ENCODE measurements at regions not wholly inside any gene's neighbourhood (a gene's known extent, or its start where the extent isn't known, plus 50 kb on each side); places are given as distances from the start of the nearest gene placed in this dataset.

DNA sequence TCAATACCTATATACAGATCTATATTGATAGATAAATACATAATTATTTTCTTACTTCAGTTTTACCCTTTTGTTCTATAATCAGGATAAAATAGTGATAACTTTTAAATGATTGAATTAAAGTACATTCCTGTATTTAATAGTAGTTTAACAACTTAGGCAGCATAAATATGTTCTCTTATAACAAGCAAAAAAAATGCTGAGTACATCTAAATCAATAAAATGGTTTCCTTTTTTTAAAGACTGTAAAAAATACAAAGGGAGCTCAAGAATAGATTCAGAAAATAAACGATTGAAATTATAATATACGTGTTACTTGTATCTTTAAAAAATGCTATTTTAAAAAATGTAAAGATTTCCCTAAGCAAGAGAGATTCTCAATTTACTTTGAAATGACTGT is 393.7 kb upstream of the TMEM132C start:
- TF ChIP-seq, protein P1, sequence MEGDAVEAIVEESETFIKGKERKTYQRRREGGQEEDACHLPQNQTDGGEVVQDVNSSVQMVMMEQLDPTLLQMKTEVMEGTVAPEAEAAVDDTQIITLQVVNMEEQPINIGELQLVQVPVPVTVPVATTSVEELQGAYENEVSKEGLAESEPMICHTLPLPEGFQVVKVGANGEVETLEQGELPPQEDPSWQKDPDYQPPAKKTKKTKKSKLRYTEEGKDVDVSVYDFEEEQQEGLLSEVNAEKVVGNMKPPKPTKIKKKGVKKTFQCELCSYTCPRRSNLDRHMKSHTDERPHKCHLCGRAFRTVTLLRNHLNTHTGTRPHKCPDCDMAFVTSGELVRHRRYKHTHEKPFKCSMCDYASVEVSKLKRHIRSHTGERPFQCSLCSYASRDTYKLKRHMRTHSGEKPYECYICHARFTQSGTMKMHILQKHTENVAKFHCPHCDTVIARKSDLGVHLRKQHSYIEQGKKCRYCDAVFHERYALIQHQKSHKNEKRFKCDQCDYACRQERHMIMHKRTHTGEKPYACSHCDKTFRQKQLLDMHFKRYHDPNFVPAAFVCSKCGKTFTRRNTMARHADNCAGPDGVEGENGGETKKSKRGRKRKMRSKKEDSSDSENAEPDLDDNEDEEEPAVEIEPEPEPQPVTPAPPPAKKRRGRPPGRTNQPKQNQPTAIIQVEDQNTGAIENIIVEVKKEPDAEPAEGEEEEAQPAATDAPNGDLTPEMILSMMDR (conservative IDR thresholded peaks at IDR 0.05; ENCODE audit: low read depth, low read length): no peak
- TF ChIP-seq EZH2phosphoT487 (IDR thresholded peaks at IDR 0.05; ENCODE audit: borderline replicate concordance, low read length): no peak
- no peak for TF ChIP-seq EZH2 (IDR thresholded peaks at IDR 0.05; ENCODE audit: low read length, unreplicated experiment)

Data from PC-3 (cell line).